Non-pigmented ciliary epithelial cell (primary cell): ENCODE measurements at regions not wholly inside any gene's neighbourhood (a gene's known extent, or its start where the extent isn't known, plus 50 kb on each side); places are given as distances from the start of the nearest gene placed in this dataset.
"Not testable (repeated sequence)": the region's sequence is repeated elsewhere in the genome, so short reads cannot be mapped to it uniquely, and the experiment has no call there.

Source experiments
- DNase-seq: peaks from one replicate; pipeline ENCODE4 v3.0.0-alpha.2; 2010; ENCODE audit warnings: low read depth

GRCh38 chr20:47842004-47842403 is 56.7 kb upstream of the SULF2 start:
- DNase-seq = not testable (repeated sequence)

DNA sequence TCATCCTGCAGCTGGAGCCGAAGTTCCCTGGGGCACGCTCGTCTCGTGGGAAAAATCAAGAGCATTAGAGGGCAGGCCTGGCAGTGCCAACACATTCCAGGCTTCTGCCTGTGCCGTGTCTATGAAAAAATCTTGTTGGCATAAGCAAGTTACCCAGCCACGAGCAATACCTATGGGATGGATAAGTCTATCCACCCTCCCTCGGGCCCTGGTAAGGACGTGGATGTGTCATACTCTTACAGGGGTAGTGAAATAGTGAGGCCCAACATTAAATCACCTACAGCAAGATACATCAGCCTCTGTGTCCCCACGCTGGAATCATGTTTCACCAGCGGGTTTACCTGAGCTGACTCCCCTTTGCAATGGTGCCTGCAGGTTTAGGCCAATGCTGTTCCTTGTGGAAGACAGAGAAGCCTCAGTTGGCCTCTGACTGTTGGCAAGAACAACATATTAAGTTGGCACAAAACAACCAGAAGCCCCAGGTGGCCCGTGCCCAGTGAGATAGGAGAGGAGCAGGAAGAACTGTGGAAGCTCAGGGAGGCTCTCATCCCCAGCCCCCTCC is 51.1 kb upstream of the SULF2 start:
- not testable (repeated sequence) for DNase-seq
